ENCODE measurements at regions not wholly inside any gene's neighbourhood (a gene's known extent, or its start where the extent isn't known, plus 50 kb on each side); places are given as distances from the start of the nearest gene placed in this dataset.
"Not testable (repeated sequence)": the region's sequence is repeated elsewhere in the genome, so short reads cannot be mapped to it uniquely, and the experiment has no call there.

- no peak for TF ChIP-seq HMGXB4 (CRISPR knock-in tag; IDR thresholded peaks at IDR 0.05)
These were observed 136.6 kb upstream of the FHIT start (continued) for GRCh38 chr3:61387817-61388216.

- CTCF ChIA-PET; POLR2A ChIA-PET; H3K4me3 Mint-ChIP-seq; H3K4me1 Mint-ChIP-seq; ATAC-seq; DNase-seq (ENCODE audit: low spot score); H3K27ac Mint-ChIP-seq: not testable (repeated sequence)
- H3K36me3 Mint-ChIP-seq: peaks cover 62% of the 10 kb centered on the region
- H3K9me3 Mint-ChIP-seq: peaks cover 64% of the 10 kb centered on the region
- peaks cover 14% of the 10 kb centered on the region; the same call in 1 of the 2 replicates for H3K27me3 Mint-ChIP-seq (ENCODE audit: low read depth)
These were observed 142.3 kb upstream of the FHIT start for GRCh38 chr3:61393480-61393947.

GRCh38 chr3:61401359-61401758 is 150.1 kb upstream of the FHIT start:
- ChIA-PET POLR2A (no interaction called here), CTCF (no interaction called here)
- ATAC-seq (no peak), DNase-seq (ENCODE audit: low spot score) (no peak)
- Mint-ChIP-seq H3K4me1 (peaks cover 9% of the 10 kb centered on the region), H3K27me3 (ENCODE audit: low read depth) (no peaks in the 10 kb centered on the region), H3K9me3 (peaks cover 8% of the 10 kb centered on the region; the same call in 1 of the 2 replicates), H3K27ac (no peak overlapping the region), H3K36me3 (peaks cover 1% of the 10 kb centered on the region; the same call in 1 of the 2 replicates), H3K4me3 (no peak overlapping the region)
- TF ChIP-seq ZNF396 (CRISPR knock-in tag; IDR thresholded peaks at IDR 0.05; ENCODE audit: borderline replicate concordance) (no peak), TCF7 (CRISPR knock-in tag; IDR thresholded peaks at IDR 0.05; ENCODE audit: low read depth) (no peak), ZNF317 (CRISPR knock-in tag; IDR thresholded peaks at IDR 0.05; ENCODE audit: borderline replicate concordance, low read depth) (no peak), SOX15 (CRISPR knock-in tag; IDR thresholded peaks at IDR 0.05) (no peak), ZNF423 (CRISPR knock-in tag; IDR thresholded peaks at IDR 0.05) (no peak)

- Mint-ChIP-seq H3K36me3 (no peaks in the 10 kb centered on the region), H3K9me3 (peaks cover 5% of the 10 kb centered on the region; the same call in 1 of the 2 replicates), H3K4me1 (peaks cover 11% of the 10 kb centered on the region), H3K27me3 (ENCODE audit: low read depth) (no peaks in the 10 kb centered on the region), H3K27ac (no peak overlapping the region), H3K4me3 (no peak overlapping the region)
- ChIA-PET POLR2A (no interaction called here), CTCF (no interaction called here)
- ATAC-seq: no peak
- no peak for TF ChIP-seq ZNF317 (CRISPR knock-in tag; IDR thresholded peaks at IDR 0.05; ENCODE audit: borderline replicate concordance, low read depth)
- no peak for TF ChIP-seq USF1 (CRISPR knock-in tag; IDR thresholded peaks at IDR 0.05)
- TF ChIP-seq JAZF1 (CRISPR knock-in tag; IDR thresholded peaks at IDR 0.05): no peak
- no peak for TF ChIP-seq ZNF138 (CRISPR knock-in tag; conservative IDR thresholded peaks at IDR 0.05)
- TF ChIP-seq ZNF263 (CRISPR knock-in tag; IDR thresholded peaks at IDR 0.05; ENCODE audit: low read depth): no peak
- TF ChIP-seq NFE2L1 (CRISPR knock-in tag; IDR thresholded peaks at IDR 0.05): no peak
- no peak for TF ChIP-seq SMAD3 (CRISPR knock-in tag; IDR thresholded peaks at IDR 0.05; ENCODE audit: borderline replicate concordance)
- TF ChIP-seq CDX4 (CRISPR knock-in tag; IDR thresholded peaks at IDR 0.05; ENCODE audit: borderline replicate concordance): no peak
- no peak for TF ChIP-seq MXD4 (CRISPR knock-in tag; IDR thresholded peaks at IDR 0.05; ENCODE audit: borderline replicate concordance)
- TF ChIP-seq CTCF (IDR thresholded peaks at IDR 0.05): no peak
- no peak for DNase-seq (ENCODE audit: low spot score)
These were observed 154.0 kb upstream of the PTPRG start for GRCh38 chr3:61407397-61407796.
